ENCODE measurements at regions not wholly inside any gene's neighbourhood (a gene's known extent, or its start where the extent isn't known, plus 50 kb on each side); places are given as distances from the start of the nearest gene placed in this dataset.

DNA sequence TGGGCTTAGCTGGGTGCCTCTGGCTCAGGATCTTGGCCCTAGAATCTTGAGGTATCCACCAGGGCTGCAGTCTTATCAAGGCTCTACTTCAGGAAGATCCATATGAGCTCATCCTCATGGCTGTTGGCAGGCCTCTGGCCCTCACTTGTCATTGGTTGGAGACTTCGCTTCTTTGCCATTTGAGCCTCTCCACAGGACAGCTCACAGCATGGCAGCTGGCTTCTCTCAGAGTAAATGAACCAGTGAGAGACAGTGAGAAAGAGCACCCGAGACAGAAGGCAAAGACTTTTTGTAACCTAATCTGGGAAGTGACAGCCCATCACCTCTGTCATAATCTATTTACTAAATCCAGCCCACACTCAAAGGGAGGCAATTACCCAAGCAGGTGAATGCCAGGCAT, 236.8 kb downstream of the GPAT3 start:
- TF ChIP-seq POLR2AphosphoS5 (IDR thresholded peaks at IDR 0.05; ENCODE audit: low read depth, low read length) (no peak), CTCF (IDR thresholded peaks at IDR 0.05) (no peak)
